Heart right ventricle (tissue), 16 donors: ENCODE measurements at regions not wholly inside any gene's neighbourhood (a gene's known extent, or its start where the extent isn't known, plus 50 kb on each side); places are given as distances from the start of the nearest gene placed in this dataset.
A peak's percentile ranks its signal among the peaks of the same experiment; 100 is the strongest.
"Not testable (repeated sequence)": the region's sequence is repeated elsewhere in the genome, so short reads cannot be mapped to it uniquely, and the experiment has no call there.

ENCODE experiments used
- ATAC-seq, 8 donors: fragments of 200-7000 bp; cut with Tn5 transposase; one replicate each; pipeline ENCODE4 v1.9.1; 2020; ENCODE audit warnings: mild to moderate bottlenecking in 8 of 8, moderate library complexity in 8 of 8, moderate number of reproducible peaks in 1 of 8
- DNase-seq, 2 donors: peaks; one replicate each; pipeline ENCODE4 v3.0.0-alpha.2; 2020
- H3K27ac ChIP-seq, 10 donors: fragments of 200-600 bp; sonication (generic) in 2 of 10; one replicate each; pipeline versions ENCODE4 v1.5.0 to v1.8.0; 2020 to 2022; ENCODE audit warnings: mild to moderate bottlenecking in 3 of 10
- H3K27me3 ChIP-seq, 7 donors: fragments of 200-600 bp; one replicate each; pipeline ENCODE4 v1.8.0; 2021 to 2022; ENCODE audit warnings: mild to moderate bottlenecking in 2 of 7
- H3K36me3 ChIP-seq, 9 donors: fragments of 200-600 bp; sonication (generic) in 1 of 9; one replicate each; pipeline versions ENCODE4 v1.5.0 to v1.8.0; 2020 to 2022; ENCODE audit warnings: mild to moderate bottlenecking in 2 of 9
- H3K4me1 ChIP-seq, 9 donors: fragments of 200-600 bp; sonication (generic) in 1 of 9; one replicate each; pipeline versions ENCODE4 v1.5.0 to v1.8.0; 2020 to 2022; ENCODE audit warnings: mild to moderate bottlenecking in 4 of 9
- H3K4me3 ChIP-seq, 10 donors: fragments of 200-600 bp; sonication (generic) in 2 of 10; one replicate each; pipeline versions ENCODE4 v1.5.0 to v1.8.0; 2020 to 2022; ENCODE audit warnings: mild to moderate bottlenecking in 7 of 10, moderate library complexity in 2 of 10
- H3K9me3 ChIP-seq, 11 donors: fragments of 200-600 bp in 10 of 11; sonication (generic) in 2 of 11; one replicate each; pipeline versions ENCODE4 v1.5.0 to v1.8.0; 2013 to 2022; ENCODE audit warnings: mild to moderate bottlenecking in 2 of 11, control low read depth in 1 of 11, moderate library complexity in 1 of 11
- WGBS, 2 donors: extraction: QIAGEN DNeasy Blood & Tissue Kit; methylation state at CpG; one replicate each; pipeline ENCODE4 v1.1.7; 2013; ENCODE audit warnings: inconsistent platforms in 1 of 2; 5-methylcytosine and 5-hydroxymethylcytosine counted together
- intact Hi-C, 10 donors: fragments of 100-400 bp; cut with DNase I; formaldehyde crosslinking; loops; one replicate each; pipeline versions ENCODE4 v1.11.1 to v1.14.2; 2022
- TF ChIP-seq, protein P1 (sequence below), 9 donors: fragments of 200-600 bp; sonication (generic) in 2 of 9; IDR thresholded peaks; one replicate each; pipeline versions ENCODE4 v1.5.0 to v1.8.0; 2021 to 2022; ENCODE audit warnings: antibody characterized with exemption in 9 of 9, mild to moderate bottlenecking in 5 of 9, moderate library complexity in 1 of 9
- donor health status: Arrhythmogenic right ventricular cardiomyopathy.
- donor health status: ischemic (EF 13 %, LVEDD 7.1; RV severe dilation, severe dysfunction).
- donor health status: healthy with polysubstance abuse.
- donor health status: DM: no; HTN: yes; CAD: no.
- donor health status: DM: no; HTN: no; CAD: no.
- donor health status: ischemic (EF 25% LVEDD 6.9; RV normal size, moderate dysfunction).
- donor health status: ischemic (EF 25% LVEDD 5.7; RV mildly dilated, moderate dysfunction).
- donor health status: healthy.
- donor health status: DM: yes; HTN: yes; CAD: no.
- donor health status: Ischemic cardiomyopathy.
- donor health status: ischemic (EF 35%, LVEDD 5.7; RV mildly dilated, moderate dysfunction).
- donor health status: nonischemic (EF 11% LVEDD 7.7; RV severe dilation, severe dysfunction).
- donor health status: DM: yes; HTN: yes; CAD: no.
- donor health status: PGD.
- donor health status: ischemic (EF 29% LVEDD 5.4; RV normal size, mild dysfunction).
- donor health status: nonischemic (EF 23%, LVEDD 6.1; RV moderate dilation, normal function).

DNA sequence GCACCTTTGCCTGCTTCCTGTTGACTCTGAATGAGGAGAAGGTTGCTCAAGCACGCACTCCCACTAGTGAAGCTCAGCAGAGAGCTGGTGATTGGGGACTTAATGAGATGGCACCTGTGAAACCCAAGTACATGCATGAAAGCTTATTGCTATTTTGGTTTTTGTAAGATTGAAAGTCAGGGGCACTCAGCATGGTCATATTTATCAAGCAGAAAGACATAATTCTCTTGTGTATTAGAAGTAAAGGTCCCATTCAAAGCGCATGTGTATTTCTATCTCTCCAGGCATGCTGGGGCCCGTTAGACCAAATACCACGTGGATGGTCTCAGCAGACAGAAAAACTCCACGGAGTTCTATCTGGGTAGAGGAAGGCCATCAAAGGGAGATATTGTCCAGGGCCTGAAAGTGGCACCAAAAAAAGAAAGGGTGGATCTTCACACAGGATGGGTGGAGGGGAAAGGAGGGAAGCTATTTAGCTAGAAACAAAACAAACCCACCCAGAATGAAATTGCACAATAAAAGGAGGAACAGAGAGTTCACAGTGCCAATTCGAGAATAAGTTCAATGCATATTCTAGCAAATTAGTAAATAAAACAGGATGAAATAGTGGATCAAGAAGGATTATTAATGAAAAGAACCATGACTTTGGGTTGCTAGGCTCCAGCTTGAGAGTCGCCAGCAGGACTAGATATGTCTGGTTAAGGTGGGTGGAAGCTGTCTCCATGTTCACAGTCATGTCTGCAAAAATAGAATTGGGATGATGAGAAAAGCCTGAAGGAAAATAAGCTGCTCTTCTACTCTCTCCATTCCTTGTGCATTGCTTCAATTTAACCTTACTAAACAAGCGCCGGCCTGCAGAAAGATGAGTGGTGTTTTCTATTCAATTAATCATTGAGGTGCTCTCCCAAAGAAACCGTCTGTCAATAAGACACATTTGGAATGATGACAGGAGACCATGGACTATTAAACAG, 224.9 kb upstream of the DTNBP1 start:
- TF ChIP-seq, protein P1, sequence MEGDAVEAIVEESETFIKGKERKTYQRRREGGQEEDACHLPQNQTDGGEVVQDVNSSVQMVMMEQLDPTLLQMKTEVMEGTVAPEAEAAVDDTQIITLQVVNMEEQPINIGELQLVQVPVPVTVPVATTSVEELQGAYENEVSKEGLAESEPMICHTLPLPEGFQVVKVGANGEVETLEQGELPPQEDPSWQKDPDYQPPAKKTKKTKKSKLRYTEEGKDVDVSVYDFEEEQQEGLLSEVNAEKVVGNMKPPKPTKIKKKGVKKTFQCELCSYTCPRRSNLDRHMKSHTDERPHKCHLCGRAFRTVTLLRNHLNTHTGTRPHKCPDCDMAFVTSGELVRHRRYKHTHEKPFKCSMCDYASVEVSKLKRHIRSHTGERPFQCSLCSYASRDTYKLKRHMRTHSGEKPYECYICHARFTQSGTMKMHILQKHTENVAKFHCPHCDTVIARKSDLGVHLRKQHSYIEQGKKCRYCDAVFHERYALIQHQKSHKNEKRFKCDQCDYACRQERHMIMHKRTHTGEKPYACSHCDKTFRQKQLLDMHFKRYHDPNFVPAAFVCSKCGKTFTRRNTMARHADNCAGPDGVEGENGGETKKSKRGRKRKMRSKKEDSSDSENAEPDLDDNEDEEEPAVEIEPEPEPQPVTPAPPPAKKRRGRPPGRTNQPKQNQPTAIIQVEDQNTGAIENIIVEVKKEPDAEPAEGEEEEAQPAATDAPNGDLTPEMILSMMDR (IDR thresholded peaks at IDR 0.05), result no peak
- ATAC-seq (peak in 3 of 8 donors; percentile 16 to 47 (median 43)), DNase-seq (no peak)
- no peaks in the 10 kb centered on the region for H3K27me3 ChIP-seq
- H3K9me3 ChIP-seq, result peaks cover 0 to 3% (median 0%) of the 10 kb centered on the region in 11 donors
- intact Hi-C loops, result loop anchor here in 1 of 10 donors (10.0 kb wide), 1 partner anchor 193 kb away; no protein-coding TSS in a partner anchor
- no peak overlapping the region for H3K4me3 ChIP-seq
- WGBS, 2 donors, result 71% methylated on average over 10 of the region's 10 CpGs
- H3K36me3 ChIP-seq, result no peaks in the 10 kb centered on the region
- peak overlapping the region in 1 of 10 donors; percentile 14 for H3K27ac ChIP-seq
- H3K4me1 ChIP-seq, result peaks cover 0 to 38% (median 9%) of the 10 kb centered on the region in 9 donors

DNA sequence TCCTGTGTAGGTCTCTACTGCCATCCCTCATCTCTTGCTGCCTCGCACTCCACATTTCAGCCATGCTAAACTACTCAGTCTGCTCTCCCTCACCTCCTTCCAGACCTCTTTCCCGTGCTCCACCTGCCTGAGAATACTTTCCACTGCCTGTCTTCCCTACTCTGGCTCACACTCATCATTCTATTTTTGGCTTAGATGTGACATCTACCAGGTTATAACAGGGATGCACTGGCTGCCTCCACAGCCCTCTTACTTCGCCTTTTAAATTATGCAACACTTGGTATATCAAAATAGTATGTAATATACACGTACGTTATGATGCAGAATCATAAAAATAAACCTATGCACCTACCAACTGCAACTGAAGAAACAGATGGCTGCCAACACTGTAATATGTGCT, 222.8 kb upstream of the DTNBP1 start:
- TF ChIP-seq, protein P1 (IDR thresholded peaks at IDR 0.05), result no peak
- Histone ChIP-seq H3K9me3 (no peaks in the 10 kb centered on the region), H3K27me3 (no peaks in the 10 kb centered on the region), H3K36me3 (no peaks in the 10 kb centered on the region), H3K4me1 (peaks cover 0 to 37% (median 9%) of the 10 kb centered on the region in 9 donors), H3K4me3 (no peak overlapping the region), H3K27ac (no peak overlapping the region)
- whole genome bisulfite sequencing, 2 donors, result 77 to 86% methylated on average over 5 of the region's 5 CpGs
- intact Hi-C loops, result loop anchor here in 1 of 10 donors (10.0 kb wide), 1 partner anchor 191 kb away; no protein-coding TSS in a partner anchor
- ATAC-seq (no peak), DNase-seq (no peak)

DNA sequence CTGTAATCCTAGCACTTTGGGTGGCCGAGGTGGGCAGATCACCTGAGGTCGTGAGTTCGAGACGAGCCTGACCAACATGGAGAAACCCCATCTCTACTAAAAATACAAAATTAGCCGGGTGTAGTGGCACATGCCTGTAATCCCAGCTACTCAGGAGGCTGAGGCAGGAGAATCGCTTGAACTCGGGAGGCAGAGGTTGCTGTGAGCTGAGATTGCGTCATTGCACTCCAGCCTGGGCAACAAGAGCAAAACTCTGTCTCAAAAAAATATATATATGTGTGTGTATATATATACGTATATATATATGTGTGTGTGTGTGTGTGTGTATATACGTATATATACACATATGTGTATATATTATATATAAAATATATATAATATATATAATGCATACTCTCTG, 220.8 kb upstream of the DTNBP1 start:
- 97% methylated on average over 10 of the region's 10 CpGs for WGBS, 2 donors
- H3K27ac ChIP-seq, H3K27me3 ChIP-seq, H3K36me3 ChIP-seq, DNase-seq, H3K4me3 ChIP-seq, ATAC-seq, H3K9me3 ChIP-seq: not testable (repeated sequence)
- intact Hi-C loops, result loop anchor here in 1 of 10 donors (10.0 kb wide), 1 partner anchor 189 kb away; no protein-coding TSS in a partner anchor
- peaks cover 3 to 43% (median 15%) of the 10 kb centered on the region in 9 donors for H3K4me1 ChIP-seq

DNA sequence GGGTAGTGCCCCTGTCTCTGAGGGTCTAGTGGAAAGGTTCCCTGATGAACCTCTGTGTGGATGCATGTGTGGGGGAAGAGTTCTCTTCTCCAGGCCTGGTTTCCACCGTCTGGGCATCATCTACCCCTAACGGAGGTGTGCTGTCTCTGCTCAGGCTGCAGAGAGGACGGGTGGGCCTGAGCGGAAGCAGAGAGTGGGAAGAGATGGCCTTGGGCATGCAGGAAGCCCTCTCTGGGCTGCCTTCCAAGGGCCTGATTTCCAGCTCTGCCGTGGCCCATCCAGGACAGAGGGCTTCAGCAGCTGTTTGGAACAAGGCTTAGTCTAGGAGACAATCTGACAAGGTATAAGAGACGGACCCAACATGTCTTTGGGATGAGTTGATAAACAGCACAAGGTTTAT, 220.1 kb upstream of the DTNBP1 start:
- intact Hi-C loops, result loop anchor here in 1 of 10 donors (10.0 kb wide), 1 partner anchor 188 kb away; no protein-coding TSS in a partner anchor
- Histone ChIP-seq H3K36me3 (no peaks in the 10 kb centered on the region), H3K4me3 (no peak overlapping the region), H3K27me3 (no peaks in the 10 kb centered on the region), H3K9me3 (no peaks in the 10 kb centered on the region), H3K27ac (no peak overlapping the region), H3K4me1 (peaks cover 3 to 37% (median 12%) of the 10 kb centered on the region in 9 donors)
- no peak for ATAC-seq
- DNase-seq, result no peak
- TF ChIP-seq, protein P1 (IDR thresholded peaks at IDR 0.05), result no peak
- 57 to 66% methylated on average over 6 of the region's 6 CpGs for WGBS, 2 donors
